ENCODE measurements at regions not wholly inside any gene's neighbourhood (a gene's known extent, or its start where the extent isn't known, plus 50 kb on each side); places are given as distances from the start of the nearest gene placed in this dataset.

GRCh38 chr4:108365551-108365950, 196.8 kb upstream of the LEF1 start:
- no peak for DNase-seq
- TF ChIP-seq CTCF (IDR thresholded peaks at IDR 0.05) (no peak), POLR2A (IDR thresholded peaks at IDR 0.05) (no peak)
- Histone ChIP-seq H3K27me3 (no peaks in the 10 kb centered on the region), H3K4me1 (no peaks in the 10 kb centered on the region), H3K9me3 (no peaks in the 10 kb centered on the region), H3K27ac (no peak overlapping the region), H3K36me3 (no peaks in the 10 kb centered on the region), H3K4me3 (no peak overlapping the region)

- TF ChIP-seq POLR2A (IDR thresholded peaks at IDR 0.05) (no peak), CTCF (IDR thresholded peaks at IDR 0.05) (no peak)
- no peak for DNase-seq
- H3K27me3 ChIP-seq: no peaks in the 10 kb centered on the region
- H3K27ac ChIP-seq: no peak overlapping the region
- no peaks in the 10 kb centered on the region for H3K4me1 ChIP-seq
- no peak overlapping the region for H3K4me3 ChIP-seq
- no peaks in the 10 kb centered on the region for H3K9me3 ChIP-seq
- no peaks in the 10 kb centered on the region for H3K36me3 ChIP-seq
Measured at GRCh38 chr4:108361886-108362285, 193.2 kb upstream of the LEF1 start.

GRCh38 chr4:108361446-108361820, 192.7 kb upstream of the LEF1 start:
- Histone ChIP-seq H3K27ac (no peak overlapping the region), H3K4me3 (no peak overlapping the region), H3K27me3 (no peaks in the 10 kb centered on the region), H3K9me3 (no peaks in the 10 kb centered on the region), H3K36me3 (no peaks in the 10 kb centered on the region), H3K4me1 (no peaks in the 10 kb centered on the region)
- no peak for DNase-seq
- TF ChIP-seq CTCF (IDR thresholded peaks at IDR 0.05): no peak

GRCh38 chr4:108360754-108361445, 192.2 kb upstream of the LEF1 start:
- Histone ChIP-seq H3K4me1 (no peaks in the 10 kb centered on the region), H3K27ac (no peak overlapping the region), H3K36me3 (no peaks in the 10 kb centered on the region), H3K27me3 (no peaks in the 10 kb centered on the region), H3K9me3 (no peaks in the 10 kb centered on the region), H3K4me3 (no peak overlapping the region)
- no peak for DNase-seq
- TF ChIP-seq POLR2A (IDR thresholded peaks at IDR 0.05) (no peak), CTCF (IDR thresholded peaks at IDR 0.05) (peak in 1 of 6 experiments; percentile 8)

- DNase-seq: no peak
- Histone ChIP-seq H3K9me3 (no peaks in the 10 kb centered on the region), H3K27ac (no peak overlapping the region), H3K27me3 (no peaks in the 10 kb centered on the region), H3K4me1 (no peaks in the 10 kb centered on the region), H3K36me3 (no peaks in the 10 kb centered on the region), H3K4me3 (no peak overlapping the region)
- TF ChIP-seq CTCF (IDR thresholded peaks at IDR 0.05): no peak
- no peak for TF ChIP-seq POLR2A (IDR thresholded peaks at IDR 0.05)
Measured at GRCh38 chr4:108359986-108360681, 191.4 kb upstream of the LEF1 start.
